HCT116 (cell line): ENCODE measurements at regions not wholly inside any gene's neighbourhood (a gene's known extent, or its start where the extent isn't known, plus 50 kb on each side); places are given as distances from the start of the nearest gene placed in this dataset.

ENCODE experiments used
- ATAC-seq: fragments of 200-7000 bp; cut with Tn5 transposase; 2 replicates; pipeline ENCODE4 v1.9.1; 2020; ENCODE audit warnings: mild to moderate bottlenecking, moderate library complexity
- BruUV-seq: library from RNA; stranded (reverse); fragments of 400-500 nt; replicated peaks from 2 replicates; lab custom pipeline; 2021; lab: Mats Ljungman, UMichigan
- CTCF ChIA-PET: fragments of 300-600 bp; sonication (Branson Sonifier 250); formaldehyde crosslinking; loops from one replicate; lab custom pipeline; 2021; ENCODE audit warnings: antibody characterized with exemption; lab: Charles Lee
- POLR2A ChIA-PET: fragments of 300-600, 350-600 bp; sonication (Branson Sonifier 250); formaldehyde crosslinking; loops from one replicate; lab custom pipeline; 2021; ENCODE audit warnings: antibody characterized with exemption; lab: Charles Lee
- RAD21 ChIA-PET, 2 experiments: fragments of 300-600 bp; sonication (Branson Sonifier 250); formaldehyde crosslinking; loops; one replicate each; lab custom pipeline; 2023; ENCODE audit warnings: low total read pairs in 2 of 2; ENCODE audit not compliant: uncharacterized antibody in 2 of 2, unreplicated experiment in 2 of 2, low non-redundant PET in 1 of 2; lab: Charles Lee
- DNase-seq: peaks from one replicate; pipeline ENCODE4 v3.0.0-alpha.2; 2010; ENCODE audit warnings: low read depth, low spot score
- H2AFZ ChIP-seq: fragments of 200-600 bp; shearing (Covaris generic), sonication (generic); 2 replicates; pipeline ENCODE4 v1.6.1; 2017; ENCODE audit warnings: low read depth, mixed run types, mixed read lengths, antibody characterized with exemption, low read length; ENCODE audit not compliant: poor library complexity, severe bottlenecking
- H3K27ac ChIP-seq: 2 replicates; pipeline ENCODE4 v1.5.1; 2012; ENCODE audit warnings: low read depth, low read length
- H3K27me3 ChIP-seq: fragments of 200-600 bp; sonication (generic); 2 replicates; pipeline ENCODE4 v1.6.1; 2016; ENCODE audit warnings: mixed run types, low read length, mixed read lengths; ENCODE audit not compliant: insufficient read depth
- H3K36me3 ChIP-seq, 2 experiments: fragments of 200-500 bp in 1 of 2; fragments of 200-600 bp in 1 of 2; sonication (Bioruptor generic) in 1 of 2; sonication (generic) in 1 of 2; 2 replicates each; pipeline versions ENCODE4 v1.5.1 to v1.6.1; 2014 to 2016; ENCODE audit warnings: low read length in 2 of 2, inconsistent platforms in 1 of 2, mixed read lengths in 1 of 2, mixed run types in 1 of 2; ENCODE audit not compliant: insufficient read depth in 2 of 2, control insufficient read depth in 1 of 2
- H3K4me1 ChIP-seq, 2 experiments: fragments of 200-600 bp in 1 of 2; sonication (generic) in 1 of 2; 2 replicates each; pipeline versions ENCODE4 v1.5.1 to v1.6.1; 2012 to 2017; ENCODE audit warnings: low read length in 2 of 2, inconsistent platforms in 1 of 2, mild to moderate bottlenecking in 1 of 2, mixed read lengths in 1 of 2, mixed run types in 1 of 2, moderate library complexity in 1 of 2; ENCODE audit not compliant: insufficient read depth in 2 of 2, control insufficient read depth in 1 of 2
- H3K4me2 ChIP-seq: fragments of 200-600 bp; sonication (generic); 2 replicates; pipeline ENCODE4 v1.6.1; 2017; ENCODE audit warnings: mixed run types, low read length, mixed read lengths
- H3K4me3 ChIP-seq, 2 experiments: fragments of 200-600 bp in 1 of 2; sonication (generic) in 1 of 2; replicated peaks in 1 of 2; 2 replicates each; pipeline ENCODE4 v1.5.1; 2011 to 2016; ENCODE audit warnings: low read length in 2 of 2, control low read depth in 1 of 2, low read depth in 1 of 2, mild to moderate bottlenecking in 1 of 2, mixed read lengths in 1 of 2, mixed run types in 1 of 2
- H3K79me2 ChIP-seq: fragments of 200-600 bp; sonication (generic); 2 replicates; pipeline ENCODE4 v1.6.1; 2017; ENCODE audit warnings: mild to moderate bottlenecking, mixed run types, low read length, moderate library complexity, mixed read lengths; ENCODE audit not compliant: insufficient read depth
- H3K9ac ChIP-seq: fragments of 200-600 bp; sonication (generic); 2 replicates; pipeline ENCODE4 v1.6.1; 2016; ENCODE audit warnings: low read length, mixed read lengths
- H3K9me2 ChIP-seq: fragments of 200-600 bp; sonication (generic), shearing (Covaris generic); 2 replicates; pipeline ENCODE4 v1.6.1; 2017; ENCODE audit warnings: mixed run types, mild to moderate bottlenecking, moderate library complexity; ENCODE audit not compliant: insufficient read depth
- H3K9me3 ChIP-seq, 2 experiments: fragments of 200-500 bp in 1 of 2; fragments of 200-600 bp in 1 of 2; sonication (Bioruptor generic) in 1 of 2; sonication (generic) in 1 of 2; 2 replicates each; pipeline ENCODE4 v1.6.1; 2014 to 2017; ENCODE audit warnings: low read length in 2 of 2, mixed read lengths in 2 of 2, inconsistent platforms in 1 of 2, low read depth in 1 of 2, mild to moderate bottlenecking in 1 of 2, mixed run types in 1 of 2, moderate library complexity in 1 of 2; ENCODE audit not compliant: control insufficient read depth in 1 of 2, insufficient read depth in 1 of 2
- H4K20me1 ChIP-seq: fragments of 200-600 bp; sonication (generic), shearing (Covaris generic); 2 replicates; pipeline ENCODE4 v1.6.1; 2017; ENCODE audit warnings: mixed run types, mild to moderate bottlenecking, moderate library complexity; ENCODE audit not compliant: insufficient read depth
- CEBPB ChIP-seq: IDR thresholded peaks from 2 replicates; pipeline ENCODE4 v1.6.1; 2012; ENCODE audit warnings: low read depth
- EGR1 ChIP-seq: IDR thresholded peaks from 2 replicates; pipeline ENCODE4 v1.6.1; 2012; ENCODE audit warnings: low read depth
- ELF1 ChIP-seq: IDR thresholded peaks from 2 replicates; pipeline ENCODE4 v1.6.1; 2012; ENCODE audit warnings: low read depth, borderline replicate concordance
- EZH2phosphoT487 ChIP-seq: fragments of 200-600 bp; IDR thresholded peaks from 2 replicates; pipeline ENCODE4 v1.6.1; 2018; ENCODE audit warnings: antibody characterized with exemption, borderline replicate concordance
- JUND ChIP-seq: IDR thresholded peaks from 2 replicates; pipeline ENCODE4 v1.6.1; 2012
- POLR2AphosphoS5 ChIP-seq: IDR thresholded peaks from 2 replicates; pipeline ENCODE4 v1.6.1; 2011; ENCODE audit warnings: mild to moderate bottlenecking, low read depth, low read length, moderate library complexity
- REST ChIP-seq: IDR thresholded peaks from 2 replicates; pipeline ENCODE4 v1.6.1; 2012; ENCODE audit warnings: low read depth
- SIN3A ChIP-seq: IDR thresholded peaks from 2 replicates; pipeline ENCODE4 v1.6.1; 2012; ENCODE audit warnings: low read depth
- TCF7L2 ChIP-seq: IDR thresholded peaks from 2 replicates; pipeline ENCODE4 v1.7.0; 2011; ENCODE audit warnings: borderline replicate concordance, inconsistent platforms; ENCODE audit not compliant: insufficient read depth, insufficient read length; ENCODE audit errors: extremely low read depth
- YY1 ChIP-seq: IDR thresholded peaks from 2 replicates; pipeline ENCODE4 v1.6.1; 2011; ENCODE audit warnings: low read length, low read depth, moderate library complexity, mild to moderate bottlenecking; ENCODE audit not compliant: insufficient replicate concordance; ENCODE audit errors: extremely low read depth
- ZFX ChIP-seq: fragments of 450-650 bp; IDR thresholded peaks from 2 replicates; pipeline ENCODE4 v1.6.1; 2017
- ZNF274 ChIP-seq: fragments of 200-500 bp; sonication (Bioruptor generic); IDR thresholded peaks from 2 replicates; pipeline ENCODE4 v1.6.1; 2014; ENCODE audit warnings: mild to moderate bottlenecking, low read depth, low read length, inconsistent platforms
- intact Hi-C: fragments of 100-400 bp; cut with micrococcal nuclease; formaldehyde crosslinking; loops from 2 replicates; pipeline ENCODE4 v1.10.0; 2022

DNA sequence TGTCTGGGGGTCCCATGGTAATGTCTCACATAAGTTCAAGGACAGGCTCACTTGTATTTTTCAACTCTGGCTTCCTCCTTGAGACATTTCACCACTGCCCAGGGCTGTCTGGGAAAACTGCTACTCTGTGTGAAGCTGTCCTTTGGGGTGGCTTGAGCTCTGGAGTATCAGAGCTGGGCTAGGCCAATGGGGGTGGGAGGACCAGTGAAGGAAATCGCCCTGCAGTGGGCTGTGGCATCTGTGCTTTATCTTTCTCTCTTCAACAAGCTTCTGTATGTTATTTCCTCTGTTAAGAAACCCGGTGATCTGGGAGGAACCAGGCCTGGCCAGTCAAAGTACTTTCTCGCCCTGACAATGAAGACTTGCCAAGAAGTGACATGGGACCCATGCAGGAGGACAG, 87.4 kb downstream of the SMIM20 start:
- Histone ChIP-seq H3K4me1 (no peaks in the 10 kb centered on the region), H2AFZ (no peak overlapping the region), H3K27me3 (no peaks in the 10 kb centered on the region), H3K4me3 (no peak overlapping the region), H3K36me3 (no peaks in the 10 kb centered on the region), H3K4me2 (no peak overlapping the region), H3K9me3 (no peaks in the 10 kb centered on the region), H3K27ac (no peak overlapping the region)
- DNase-seq, result no peak
- intact Hi-C loops, result no loop called here
- RAD21 ChIA-PET, result no interaction called here
- BruUV-seq, result no TSS peak
- no peak for TF ChIP-seq EGR1
- no peak for TF ChIP-seq SIN3A
- TF ChIP-seq EZH2phosphoT487, result no peak
- no peak for TF ChIP-seq TCF7L2
- TF ChIP-seq ELF1, result no peak
- no peak for TF ChIP-seq CEBPB
- no peak for TF ChIP-seq YY1
- no peak for TF ChIP-seq JUND
- TF ChIP-seq REST, result no peak
- TF ChIP-seq POLR2AphosphoS5, result no peak
- TF ChIP-seq ZFX, result no peak
- no peak for TF ChIP-seq ZNF274
- TF ChIP-seq, all 23 proteins: peak for 0
- H3K9ac ChIP-seq, result no peak overlapping the region
- POLR2A ChIA-PET, result no interaction called here
- no peak for ATAC-seq
- CTCF ChIA-PET, result no interaction called here
- H3K79me2 ChIP-seq, result no peaks in the 10 kb centered on the region
- H4K20me1 ChIP-seq, result no peaks in the 10 kb centered on the region
- no peaks in the 10 kb centered on the region for H3K9me2 ChIP-seq
